Cardiac fibroblast (primary cell): ENCODE measurements at regions not wholly inside any gene's neighbourhood (a gene's known extent, or its start where the extent isn't known, plus 50 kb on each side); places are given as distances from the start of the nearest gene placed in this dataset.

Experiments
- DNase-seq, 2 donors: peaks; one replicate each; pipeline versions ENCODE4 v3.0.0 to v3.0.0-alpha.2; 2010; ENCODE audit warnings: low read depth in 2 of 2
- H3K4me3 ChIP-seq, 2 donors: replicated peaks in 1 of 2; 1 replicate in 1 of 2; 2 replicates in 1 of 2; pipeline ENCODE4 v1.5.1; 2011; ENCODE audit warnings: low read depth in 2 of 2, low read length in 2 of 2, mild to moderate bottlenecking in 2 of 2, moderate library complexity in 1 of 2
- TF ChIP-seq, protein P1 (sequence below): IDR thresholded peaks from one replicate; pipeline ENCODE4 v1.5.1; 2011; ENCODE audit warnings: low read depth, mild to moderate bottlenecking, low read length, inconsistent platforms

DNA sequence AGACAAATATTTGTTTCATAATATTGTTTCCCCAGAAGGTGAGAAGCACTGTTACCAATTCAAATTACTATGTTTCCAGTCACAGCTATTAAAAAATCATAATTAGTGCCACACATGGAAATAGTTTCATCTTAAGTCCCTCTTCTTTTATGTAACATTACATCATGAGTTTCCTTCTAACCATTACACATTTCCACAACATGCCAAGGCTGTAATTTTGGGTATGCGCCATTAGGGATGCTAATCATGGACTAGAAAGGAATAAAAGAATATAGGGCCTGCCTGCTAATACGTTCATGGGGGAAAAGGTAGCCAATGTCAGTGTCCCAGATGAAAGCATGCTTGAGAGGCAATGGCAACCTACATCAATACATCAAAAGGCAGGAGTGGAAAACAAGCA, 142.5 kb upstream of the LPAR1 start:
- no peak overlapping the region for H3K4me3 ChIP-seq
- TF ChIP-seq, protein P1, sequence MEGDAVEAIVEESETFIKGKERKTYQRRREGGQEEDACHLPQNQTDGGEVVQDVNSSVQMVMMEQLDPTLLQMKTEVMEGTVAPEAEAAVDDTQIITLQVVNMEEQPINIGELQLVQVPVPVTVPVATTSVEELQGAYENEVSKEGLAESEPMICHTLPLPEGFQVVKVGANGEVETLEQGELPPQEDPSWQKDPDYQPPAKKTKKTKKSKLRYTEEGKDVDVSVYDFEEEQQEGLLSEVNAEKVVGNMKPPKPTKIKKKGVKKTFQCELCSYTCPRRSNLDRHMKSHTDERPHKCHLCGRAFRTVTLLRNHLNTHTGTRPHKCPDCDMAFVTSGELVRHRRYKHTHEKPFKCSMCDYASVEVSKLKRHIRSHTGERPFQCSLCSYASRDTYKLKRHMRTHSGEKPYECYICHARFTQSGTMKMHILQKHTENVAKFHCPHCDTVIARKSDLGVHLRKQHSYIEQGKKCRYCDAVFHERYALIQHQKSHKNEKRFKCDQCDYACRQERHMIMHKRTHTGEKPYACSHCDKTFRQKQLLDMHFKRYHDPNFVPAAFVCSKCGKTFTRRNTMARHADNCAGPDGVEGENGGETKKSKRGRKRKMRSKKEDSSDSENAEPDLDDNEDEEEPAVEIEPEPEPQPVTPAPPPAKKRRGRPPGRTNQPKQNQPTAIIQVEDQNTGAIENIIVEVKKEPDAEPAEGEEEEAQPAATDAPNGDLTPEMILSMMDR: no peak
- no peak for DNase-seq

- DNase-seq: no peak
- TF ChIP-seq, protein P1: no peak
- H3K4me3 ChIP-seq: no peak overlapping the region
Observed at GRCh38 chr9:111179577-111179976, 141.3 kb upstream of the LPAR1 start.

DNA sequence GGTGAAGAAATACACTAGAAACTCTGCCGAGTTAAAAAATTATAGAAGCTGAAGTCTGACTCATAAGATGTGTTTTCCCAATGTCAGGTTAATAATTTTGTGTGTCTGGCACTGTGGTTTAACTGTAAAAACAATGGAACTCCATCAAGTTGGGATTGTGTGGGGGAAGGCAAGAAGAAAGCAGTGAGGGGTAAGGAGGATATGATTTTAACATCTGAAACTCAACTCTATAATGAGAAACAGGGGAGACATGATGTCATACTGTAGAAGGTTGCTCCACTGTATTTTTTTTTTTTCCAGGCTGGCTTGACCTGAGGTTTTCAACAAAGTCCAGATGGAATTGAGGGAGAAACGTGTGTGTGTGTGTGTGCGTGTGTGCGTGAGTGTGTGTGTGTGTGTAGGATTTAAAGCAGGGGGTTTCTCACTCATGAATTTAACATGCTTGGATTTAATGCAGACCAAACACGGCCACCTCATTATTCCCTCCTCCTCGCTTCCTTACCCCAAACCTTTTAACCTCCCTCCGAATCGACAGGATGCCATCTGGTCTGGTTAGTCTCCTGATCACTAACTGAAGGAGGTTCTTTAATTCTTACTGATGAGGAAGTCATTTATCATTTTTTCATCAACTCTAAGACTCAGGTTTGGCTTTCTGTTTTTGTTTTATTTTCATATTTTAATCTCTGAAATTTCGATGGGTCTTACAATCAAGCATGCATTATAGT, 140.2 kb upstream of the LPAR1 start:
- TF ChIP-seq, protein P1: no peak
- DNase-seq: peak; percentile 33 to 79
- H3K4me3 ChIP-seq: no peak overlapping the region

GRCh38 chr9:111176511-111176910, 138.2 kb upstream of the LPAR1 start:
- H3K4me3 ChIP-seq: no peak overlapping the region
- no peak for DNase-seq
- TF ChIP-seq, protein P1: no peak

DNA sequence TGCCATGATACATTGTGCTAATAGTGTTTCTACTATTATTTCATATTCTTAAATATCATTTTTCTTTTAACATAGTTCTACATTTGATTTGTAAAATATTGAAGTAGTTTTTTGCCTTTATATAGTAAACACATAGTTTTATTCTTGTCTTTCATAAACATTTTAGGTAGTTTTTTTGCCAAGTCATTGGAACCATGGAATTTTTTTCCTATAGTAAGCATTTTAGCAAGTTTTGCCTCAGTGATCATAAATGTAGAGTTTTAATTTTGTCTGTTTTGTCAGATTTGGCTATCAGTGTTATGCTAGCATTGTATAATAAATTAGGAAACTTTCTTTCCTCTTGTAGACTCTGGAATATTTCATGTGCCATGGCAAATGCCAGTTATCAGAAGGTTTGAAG, 137.1 kb upstream of the LPAR1 start:
- TF ChIP-seq, protein P1: no peak
- DNase-seq: no peak
- no peak overlapping the region for H3K4me3 ChIP-seq

- H3K4me3 ChIP-seq: no peak overlapping the region
- no peak for DNase-seq
- TF ChIP-seq, protein P1: no peak
Observed at GRCh38 chr9:111167341-111167740, 129.1 kb upstream of the LPAR1 start.
